Peyer's patch (tissue), 4 donors: ENCODE measurements at regions not wholly inside any gene's neighbourhood (a gene's known extent, or its start where the extent isn't known, plus 50 kb on each side); places are given as distances from the start of the nearest gene placed in this dataset.

ENCODE experiments used
- DNase-seq, 3 donors: peaks; one replicate each; pipeline ENCODE4 v3.0.0-alpha.2; 2017 to 2019
- H3K27ac ChIP-seq, 4 donors: fragments of 200-600 bp; sonication (generic); one replicate each; pipeline ENCODE4 v1.5.1; 2016 to 2019
- H3K27me3 ChIP-seq, 2 donors: fragments of 200-600 bp; sonication (generic); one replicate each; pipeline ENCODE4 v1.5.1; 2019
- H3K36me3 ChIP-seq, 3 donors: fragments of 200-600 bp; sonication (generic); one replicate each; pipeline ENCODE4 v1.5.1; 2016 to 2019
- H3K4me1 ChIP-seq, 4 donors: fragments of 200-600 bp; sonication (generic); one replicate each; pipeline ENCODE4 v1.5.1; 2016 to 2019
- H3K4me3 ChIP-seq, 4 donors: fragments of 200-600 bp; sonication (generic); 1 replicate in 3 of 4; 2 replicates in 1 of 4; pipeline ENCODE4 v1.5.1; 2016 to 2019; ENCODE audit warnings: mild to moderate bottlenecking in 1 of 4
- H3K9me3 ChIP-seq, 4 donors: fragments of 200-600 bp; sonication (generic); one replicate each; pipeline ENCODE4 v1.5.1; 2016 to 2019; ENCODE audit warnings: mild to moderate bottlenecking in 1 of 4
- POLR2A ChIP-seq, 2 donors: fragments of 450-650 bp; IDR thresholded peaks; one replicate each; pipeline ENCODE4 v1.5.1; 2017; ENCODE audit warnings: antibody characterized with exemption in 2 of 2, mild to moderate bottlenecking in 2 of 2, moderate library complexity in 2 of 2
- TF ChIP-seq, protein P1 (sequence below), 6 experiments: fragments of 450-650 bp in 4 of 6; fragments of 200-600 bp in 2 of 6; sonication (generic) in 1 of 6; IDR thresholded peaks; one replicate each; pipeline ENCODE4 v1.5.1; 2017 to 2019; ENCODE audit warnings: antibody characterized with exemption in 6 of 6, mild to moderate bottlenecking in 3 of 6, moderate library complexity in 1 of 6

GRCh38 chr22:49189871-49190270 lies 637.8 kb downstream of the BRD1 start:
- Histone ChIP-seq H3K27ac (no peak overlapping the region), H3K36me3 (no peaks in the 10 kb centered on the region), H3K4me1 (no peaks in the 10 kb centered on the region), H3K4me3 (no peak overlapping the region), H3K9me3 (no peaks in the 10 kb centered on the region), H3K27me3 (no peaks in the 10 kb centered on the region)
- TF ChIP-seq, protein P1, sequence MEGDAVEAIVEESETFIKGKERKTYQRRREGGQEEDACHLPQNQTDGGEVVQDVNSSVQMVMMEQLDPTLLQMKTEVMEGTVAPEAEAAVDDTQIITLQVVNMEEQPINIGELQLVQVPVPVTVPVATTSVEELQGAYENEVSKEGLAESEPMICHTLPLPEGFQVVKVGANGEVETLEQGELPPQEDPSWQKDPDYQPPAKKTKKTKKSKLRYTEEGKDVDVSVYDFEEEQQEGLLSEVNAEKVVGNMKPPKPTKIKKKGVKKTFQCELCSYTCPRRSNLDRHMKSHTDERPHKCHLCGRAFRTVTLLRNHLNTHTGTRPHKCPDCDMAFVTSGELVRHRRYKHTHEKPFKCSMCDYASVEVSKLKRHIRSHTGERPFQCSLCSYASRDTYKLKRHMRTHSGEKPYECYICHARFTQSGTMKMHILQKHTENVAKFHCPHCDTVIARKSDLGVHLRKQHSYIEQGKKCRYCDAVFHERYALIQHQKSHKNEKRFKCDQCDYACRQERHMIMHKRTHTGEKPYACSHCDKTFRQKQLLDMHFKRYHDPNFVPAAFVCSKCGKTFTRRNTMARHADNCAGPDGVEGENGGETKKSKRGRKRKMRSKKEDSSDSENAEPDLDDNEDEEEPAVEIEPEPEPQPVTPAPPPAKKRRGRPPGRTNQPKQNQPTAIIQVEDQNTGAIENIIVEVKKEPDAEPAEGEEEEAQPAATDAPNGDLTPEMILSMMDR (IDR thresholded peaks at IDR 0.05): no peak
- TF ChIP-seq POLR2A (IDR thresholded peaks at IDR 0.05): no peak
- peak in 1 of 3 donors; percentile 20 for DNase-seq

DNA sequence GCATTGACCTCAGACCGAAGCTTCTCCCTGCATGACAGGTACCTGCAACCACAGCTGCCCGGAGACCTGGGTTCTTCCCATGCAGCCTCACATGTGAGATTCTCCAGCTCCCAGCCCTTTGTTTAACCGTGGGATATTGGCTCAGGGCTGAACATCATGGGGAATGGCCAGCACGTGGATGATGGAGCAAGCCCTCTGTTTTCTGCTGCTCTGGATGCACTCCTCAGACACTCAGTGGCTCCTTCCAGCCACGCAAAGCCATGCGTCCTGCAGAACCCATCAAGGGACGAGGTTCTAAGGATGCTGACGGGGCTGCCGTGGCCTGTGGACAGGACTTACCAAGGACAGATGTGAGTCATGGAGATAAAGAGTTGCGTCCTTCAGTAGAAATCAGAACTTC lies 639.1 kb downstream of the BRD1 start:
- H3K4me3 ChIP-seq: no peak overlapping the region
- H3K9me3 ChIP-seq: no peaks in the 10 kb centered on the region
- TF ChIP-seq POLR2A (IDR thresholded peaks at IDR 0.05): no peak
- TF ChIP-seq, protein P1 (IDR thresholded peaks at IDR 0.05): no peak
- H3K27me3 ChIP-seq: no peaks in the 10 kb centered on the region
- no peak overlapping the region for H3K27ac ChIP-seq
- no peaks in the 10 kb centered on the region for H3K4me1 ChIP-seq
- peak in 1 of 3 donors; percentile 15 for DNase-seq
- no peaks in the 10 kb centered on the region for H3K36me3 ChIP-seq

- H3K4me3 ChIP-seq: no peak overlapping the region
- no peaks in the 10 kb centered on the region for H3K9me3 ChIP-seq
- peak in 1 of 3 donors; percentile 3 for DNase-seq
- no peaks in the 10 kb centered on the region for H3K27me3 ChIP-seq
- TF ChIP-seq, protein P1 (IDR thresholded peaks at IDR 0.05): no peak
- no peak for TF ChIP-seq POLR2A (IDR thresholded peaks at IDR 0.05)
- no peak overlapping the region for H3K27ac ChIP-seq
- H3K36me3 ChIP-seq: no peaks in the 10 kb centered on the region
- no peaks in the 10 kb centered on the region for H3K4me1 ChIP-seq
Observed at GRCh38 chr22:49188091-49188490, 639.6 kb downstream of the BRD1 start.

DNA sequence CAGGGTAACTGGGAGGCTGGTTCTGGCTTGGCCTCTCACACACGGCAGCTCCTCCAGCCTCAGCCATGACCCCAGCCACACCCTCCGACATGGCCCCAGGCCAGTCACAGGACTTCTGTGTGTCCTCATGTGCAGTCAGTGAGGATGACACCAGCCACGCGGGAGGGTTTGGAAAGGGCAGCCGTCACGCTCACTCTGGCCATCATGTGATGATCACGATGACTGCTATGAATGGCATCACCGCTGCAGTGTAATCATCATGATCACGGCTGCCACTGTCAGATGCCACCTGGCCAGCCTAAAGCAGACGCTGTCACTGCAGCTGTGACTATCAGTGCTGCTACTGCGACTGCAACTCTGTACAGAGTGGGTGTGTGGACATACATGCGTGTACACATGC lies 640.9 kb downstream of the BRD1 start:
- Histone ChIP-seq H3K27me3 (no peaks in the 10 kb centered on the region), H3K4me3 (no peak overlapping the region), H3K36me3 (no peaks in the 10 kb centered on the region), H3K9me3 (no peaks in the 10 kb centered on the region), H3K27ac (no peak overlapping the region), H3K4me1 (no peaks in the 10 kb centered on the region)
- DNase-seq: peak in 1 of 3 donors; percentile 33
- TF ChIP-seq POLR2A (IDR thresholded peaks at IDR 0.05): no peak
- TF ChIP-seq, protein P1 (IDR thresholded peaks at IDR 0.05): no peak

DNA sequence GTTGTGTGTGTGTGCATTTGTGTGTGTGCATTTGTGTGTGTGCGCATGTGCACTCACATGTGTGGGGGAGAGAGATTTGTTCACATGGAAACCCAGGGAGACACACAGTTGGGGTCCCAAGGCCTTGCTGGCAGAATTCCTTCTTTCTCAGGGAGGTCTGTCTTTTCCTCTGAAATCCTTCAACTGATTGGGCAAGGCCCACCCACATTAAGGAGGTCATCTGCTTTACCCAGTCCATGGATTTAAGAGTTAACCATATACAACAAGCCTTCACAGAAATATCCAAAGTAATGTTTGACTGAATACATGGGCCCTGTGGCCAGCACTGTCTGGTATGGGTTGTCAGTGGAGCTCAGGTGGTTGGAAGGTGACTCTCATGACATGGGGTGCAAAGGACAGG lies 641.4 kb downstream of the BRD1 start:
- no peak overlapping the region for H3K27ac ChIP-seq
- no peaks in the 10 kb centered on the region for H3K9me3 ChIP-seq
- H3K36me3 ChIP-seq: no peaks in the 10 kb centered on the region
- DNase-seq: peak in 1 of 3 donors; percentile 7
- H3K27me3 ChIP-seq: no peaks in the 10 kb centered on the region
- no peaks in the 10 kb centered on the region for H3K4me1 ChIP-seq
- no peak overlapping the region for H3K4me3 ChIP-seq
- TF ChIP-seq POLR2A (IDR thresholded peaks at IDR 0.05): no peak
- TF ChIP-seq, protein P1 (IDR thresholded peaks at IDR 0.05): no peak
